Natural killer cell (primary cell): ENCODE measurements at regions not wholly inside any gene's neighbourhood (a gene's known extent, or its start where the extent isn't known, plus 50 kb on each side); places are given as distances from the start of the nearest gene placed in this dataset.

ENCODE experiments used
- ATAC-seq, 3 donors: fragments of 150-1000 bp in 2 of 3; fragments of 200-7000 bp in 1 of 3; cut with Tn5 transposase; 1 replicate in 1 of 3; 2 replicates in 2 of 3; pipeline ENCODE4 v1.10.0; 2021; ENCODE audit warnings: mild to moderate bottlenecking in 2 of 3, moderate library complexity in 2 of 3
- DNase-seq, 2 donors: peaks; one replicate each; pipeline versions ENCODE4 v3.0.0 to v3.0.0-alpha.2; 2013 to 2021; ENCODE audit warnings: mixed read lengths in 1 of 2
- H3K27ac ChIP-seq: one replicate; pipeline ENCODE4 v1.5.1; 2013; ENCODE audit warnings: mild to moderate bottlenecking, low read length
- H3K27me3 ChIP-seq: one replicate; pipeline ENCODE4 v1.6.1; 2013; ENCODE audit warnings: low read length; ENCODE audit not compliant: control insufficient read depth, insufficient read depth
- H3K36me3 ChIP-seq: one replicate; pipeline ENCODE4 v1.6.1; 2013; ENCODE audit warnings: low read length; ENCODE audit not compliant: control insufficient read depth, insufficient read depth
- H3K4me1 ChIP-seq: one replicate; pipeline ENCODE4 v1.6.1; 2013; ENCODE audit warnings: low read length; ENCODE audit not compliant: control insufficient read depth, insufficient read depth
- H3K4me3 ChIP-seq: one replicate; pipeline ENCODE4 v1.5.1; 2013; ENCODE audit warnings: low read length
- H3K9me3 ChIP-seq: one replicate; pipeline ENCODE4 v1.6.1; 2013; ENCODE audit warnings: low read length; ENCODE audit not compliant: control insufficient read depth, insufficient read depth
- H3K27ac Mint-ChIP-seq, 2 donors: one replicate each; pipeline ENCODE4 v1.8.0; 2022; ENCODE audit warnings: mild to moderate bottlenecking in 2 of 2, mixed read lengths in 2 of 2, moderate library complexity in 1 of 2
- H3K27me3 Mint-ChIP-seq, 2 donors: one replicate each; pipeline ENCODE4 v1.8.0; 2022; ENCODE audit warnings: low read depth in 2 of 2, mixed read lengths in 2 of 2
- H3K36me3 Mint-ChIP-seq: one replicate; pipeline ENCODE4 v1.8.0; 2022; ENCODE audit warnings: mixed read lengths
- H3K4me1 Mint-ChIP-seq, 2 donors: one replicate each; pipeline ENCODE4 v1.8.0; 2022; ENCODE audit warnings: mixed read lengths in 2 of 2
- H3K4me3 Mint-ChIP-seq: one replicate; pipeline ENCODE4 v1.8.0; 2022; ENCODE audit warnings: mild to moderate bottlenecking, moderate library complexity, mixed read lengths
- H3K9me3 Mint-ChIP-seq, 2 donors: one replicate each; pipeline ENCODE4 v1.8.0; 2022; ENCODE audit warnings: mixed read lengths in 2 of 2
- CTCF ChIP-seq: fragments of 200-600 bp; IDR thresholded peaks from one replicate; pipeline ENCODE4 v1.8.0; 2022; ENCODE audit warnings: antibody characterized with exemption
- WGBS: methylation state at CpG from one replicate; pipeline ENCODE4 v1.1.7; 2013; ENCODE audit warnings: missing lambda C conversion rate; ENCODE audit not compliant: insufficient coverage; 5-methylcytosine and 5-hydroxymethylcytosine counted together
- intact Hi-C: fragments of 100-400 bp; cut with micrococcal nuclease; formaldehyde crosslinking; loops from one replicate; pipeline ENCODE4 v1.14.2; 2022

DNA sequence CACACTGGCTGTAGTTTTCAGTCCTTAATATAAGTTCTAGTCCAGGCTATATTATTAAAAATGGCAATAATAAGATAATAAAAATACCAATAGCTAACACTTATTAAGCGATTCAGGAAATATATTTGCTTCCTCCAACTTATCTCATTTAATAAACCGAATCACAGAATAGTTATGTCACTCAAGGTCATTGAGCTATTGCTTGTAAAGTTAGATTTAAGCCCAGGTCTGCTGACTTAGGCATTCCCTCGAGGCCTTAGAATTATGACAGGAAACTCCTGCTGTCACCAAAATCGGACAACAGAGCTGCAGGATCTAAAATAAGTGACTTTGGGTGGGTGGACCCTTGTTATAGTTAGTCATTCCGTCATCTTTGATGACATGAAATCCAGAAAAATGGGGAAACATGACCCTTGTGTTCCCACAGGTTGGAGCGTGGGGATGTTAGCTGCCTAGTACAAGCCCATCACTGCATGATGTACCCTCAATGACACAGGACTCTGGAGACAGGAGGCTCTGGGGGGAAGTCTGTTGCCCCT is 181.3 kb upstream of the PHYHIPL start:
- no peak overlapping the region for H3K4me3 Mint-ChIP-seq
- H3K9me3 Mint-ChIP-seq: peaks cover 5 to 6% of the 10 kb centered on the region in 2 donors
- no peaks in the 10 kb centered on the region for H3K4me1 Mint-ChIP-seq
- no peak for TF ChIP-seq CTCF
- no peak for ATAC-seq
- Histone ChIP-seq H3K36me3 (no peaks in the 10 kb centered on the region), H3K4me3 (no peak overlapping the region), H3K27me3 (no peaks in the 10 kb centered on the region), H3K27ac (no peak overlapping the region), H3K9me3 (peaks cover 4% of the 10 kb centered on the region), H3K4me1 (no peaks in the 10 kb centered on the region)
- H3K36me3 Mint-ChIP-seq: no peaks in the 10 kb centered on the region
- no peak for DNase-seq
- WGBS: 41% methylated on average over 5 of the region's 6 CpGs
- intact Hi-C loops: no loop called here
- no peaks in the 10 kb centered on the region for H3K27me3 Mint-ChIP-seq
- H3K27ac Mint-ChIP-seq: no peak overlapping the region

GRCh38 chr10:58996063-58996462 is 180.4 kb upstream of the PHYHIPL start:
- Histone ChIP-seq H3K27me3 (no peaks in the 10 kb centered on the region), H3K4me3 (no peak overlapping the region), H3K27ac (no peak overlapping the region), H3K9me3 (no peaks in the 10 kb centered on the region), H3K36me3 (no peaks in the 10 kb centered on the region), H3K4me1 (no peaks in the 10 kb centered on the region)
- no peak for TF ChIP-seq CTCF
- H3K9me3 Mint-ChIP-seq: peaks cover 5 to 6% of the 10 kb centered on the region in 2 donors
- WGBS: 67% methylated on average over 1 of the region's 2 CpGs
- H3K36me3 Mint-ChIP-seq: no peaks in the 10 kb centered on the region
- no peak for ATAC-seq
- H3K4me3 Mint-ChIP-seq: no peak overlapping the region
- DNase-seq: no peak
- H3K4me1 Mint-ChIP-seq: no peaks in the 10 kb centered on the region
- H3K27me3 Mint-ChIP-seq: no peaks in the 10 kb centered on the region
- H3K27ac Mint-ChIP-seq: no peak overlapping the region
- intact Hi-C loops: no loop called here

GRCh38 chr10:58996866-58997265 is 179.6 kb upstream of the PHYHIPL start:
- Histone ChIP-seq H3K36me3 (no peaks in the 10 kb centered on the region), H3K4me3 (no peak overlapping the region), H3K9me3 (no peaks in the 10 kb centered on the region), H3K27ac (no peak overlapping the region), H3K4me1 (no peaks in the 10 kb centered on the region), H3K27me3 (no peaks in the 10 kb centered on the region)
- DNase-seq (no peak), ATAC-seq (no peak)
- 82% methylated on average over 2 of the region's 2 CpGs for WGBS
- Mint-ChIP-seq H3K4me3 (no peak overlapping the region), H3K36me3 (no peaks in the 10 kb centered on the region), H3K4me1 (no peaks in the 10 kb centered on the region), H3K9me3 (peaks cover 5 to 9% of the 10 kb centered on the region in 2 donors), H3K27me3 (no peaks in the 10 kb centered on the region), H3K27ac (no peak overlapping the region)
- intact Hi-C loops: no loop called here
- TF ChIP-seq CTCF: no peak
